GM12892 (cell line): ENCODE measurements at regions not wholly inside any gene's neighbourhood (a gene's known extent, or its start where the extent isn't known, plus 50 kb on each side); places are given as distances from the start of the nearest gene placed in this dataset.

Experiments
- POLR2AphosphoS5 ChIP-seq: IDR thresholded peaks from 2 replicates; pipeline ENCODE4 v1.6.1; 2011; ENCODE audit warnings: low read depth, low read length, control low read depth
- TAF1 ChIP-seq: IDR thresholded peaks from 2 replicates; pipeline ENCODE4 v1.6.1; 2011; ENCODE audit warnings: low read depth, mild to moderate bottlenecking, control low read depth, low read length, borderline replicate concordance

- TF ChIP-seq POLR2AphosphoS5: no peak
- TF ChIP-seq TAF1: no peak
Observed at GRCh38 chr2:2993172-2993692, 384.4 kb downstream of the EIPR1 start.
